ENCODE measurements at regions not wholly inside any gene's neighbourhood (a gene's known extent, or its start where the extent isn't known, plus 50 kb on each side); places are given as distances from the start of the nearest gene placed in this dataset.

DNA sequence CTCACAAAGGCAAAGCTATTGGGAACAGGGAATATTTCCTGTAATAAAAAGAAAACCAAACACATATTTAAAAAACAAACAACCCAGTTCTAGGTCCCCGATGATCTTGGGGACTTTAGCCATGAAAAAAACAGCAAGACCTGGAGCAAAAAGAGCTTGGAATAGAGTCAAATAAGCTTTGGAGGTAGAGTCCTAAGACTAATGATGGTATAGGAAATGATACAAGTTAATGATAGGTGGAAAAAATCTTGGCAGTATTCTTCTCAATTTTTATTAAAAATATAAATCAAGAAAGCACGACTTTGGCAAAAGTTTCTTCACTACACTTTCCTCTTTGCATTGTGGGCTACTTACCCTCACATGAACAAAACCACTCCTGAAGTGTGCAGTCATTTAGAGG is 481.5 kb downstream of the EBF1 start:
- TF ChIP-seq CTCF (conservative IDR thresholded peaks at IDR 0.05; ENCODE audit: low read depth, low read length) (no peak), EZH2phosphoT487 (IDR thresholded peaks at IDR 0.05; ENCODE audit: borderline replicate concordance, low read length) (no peak), EZH2 (IDR thresholded peaks at IDR 0.05; ENCODE audit: low read length, unreplicated experiment) (no peak)

Data from PC-3 (cell line).